ENCODE measurements at regions not wholly inside any gene's neighbourhood (a gene's known extent, or its start where the extent isn't known, plus 50 kb on each side); places are given as distances from the start of the nearest gene placed in this dataset.
"Not testable (repeated sequence)": the region's sequence is repeated elsewhere in the genome, so short reads cannot be mapped to it uniquely, and the experiment has no call there.

DNA sequence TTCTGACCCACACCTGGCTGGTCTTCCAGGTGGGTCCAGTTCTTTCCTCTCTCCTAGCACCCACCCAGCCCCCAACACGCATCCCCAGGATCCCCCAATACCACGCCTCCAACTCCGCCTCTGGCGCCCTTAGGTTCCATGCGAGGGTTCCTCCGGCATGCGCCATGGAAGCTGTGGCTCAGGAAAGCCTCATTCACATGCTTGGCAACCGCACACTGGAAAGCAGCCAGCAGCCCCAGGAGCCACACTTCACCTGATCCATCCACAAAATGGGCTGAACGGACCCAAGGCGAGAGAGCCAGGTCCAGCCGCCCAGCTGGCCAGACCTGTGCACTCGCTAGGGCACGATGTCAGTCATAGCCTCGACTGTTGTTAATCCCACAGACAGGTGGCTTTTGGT, 161.2 kb downstream of the PSMG1 start:
- DNase-seq: no peak

DNA sequence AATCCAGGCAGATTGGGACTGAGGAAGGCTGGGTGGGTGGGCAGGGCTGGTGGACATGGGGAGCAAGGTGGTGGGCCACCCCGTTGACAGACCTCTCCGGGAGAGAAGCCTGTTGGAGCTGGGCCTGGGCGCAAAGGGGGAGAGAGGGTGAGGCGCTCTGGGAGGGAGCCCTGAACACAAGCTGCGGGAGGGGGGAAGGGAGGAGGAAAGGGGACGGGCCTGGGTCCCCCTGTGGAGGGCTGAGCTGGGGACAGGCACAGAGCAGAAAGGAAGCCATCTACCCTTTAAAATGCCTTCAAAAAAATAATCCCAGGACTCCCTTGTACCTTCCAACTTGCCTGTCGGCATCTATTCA, 161.8 kb downstream of the PSMG1 start:
- no peak for DNase-seq

GRCh38 chr21:39020751-39021477, 162.3 kb downstream of the PSMG1 start:
- no peak for DNase-seq

DNA sequence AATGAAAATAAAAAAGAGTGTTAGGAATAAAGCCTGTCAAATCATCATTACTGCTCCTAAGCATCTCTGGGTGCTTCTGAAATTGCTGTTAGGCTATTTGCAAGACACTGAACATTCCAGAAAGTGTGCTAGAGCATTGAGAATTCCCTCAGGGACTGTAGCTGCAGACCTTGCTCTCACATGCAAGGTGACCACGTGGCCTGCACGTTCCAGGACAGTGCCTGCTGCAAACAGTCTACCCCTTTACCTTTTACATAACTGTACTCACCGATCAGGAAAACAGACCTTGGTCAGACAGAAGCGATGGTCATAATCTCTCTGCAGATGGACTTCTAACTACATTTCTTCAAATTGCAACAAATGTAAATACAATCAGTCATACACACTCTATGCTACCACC, 164.5 kb downstream of the PSMG1 start:
- DNase-seq: no peak

DNA sequence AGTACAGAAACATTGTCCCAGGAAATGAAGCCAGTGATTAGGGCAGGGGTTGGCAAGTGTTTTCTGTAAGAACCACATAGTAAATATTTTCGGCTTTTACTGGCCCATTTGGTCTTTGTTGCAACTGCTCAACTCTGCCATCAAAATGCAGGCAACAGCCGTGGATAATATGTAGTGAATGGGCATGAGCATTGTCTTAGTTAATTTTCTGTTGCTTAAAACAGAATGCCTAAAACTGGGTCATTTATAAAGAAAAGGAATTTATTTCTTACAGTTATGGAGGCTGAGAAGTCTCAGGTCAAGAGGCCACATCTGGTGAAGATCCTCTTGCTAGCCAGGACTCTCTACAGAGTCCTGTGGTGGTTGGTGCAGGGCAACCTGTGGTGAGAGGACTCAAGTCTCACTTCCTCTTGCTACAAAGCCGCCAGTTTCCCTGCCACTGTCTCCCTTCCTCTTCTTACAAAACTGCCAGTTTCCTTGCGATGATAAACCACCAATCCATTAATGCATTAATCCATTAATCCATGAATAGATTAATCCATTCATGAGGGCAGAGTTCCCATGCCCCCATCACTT, 166.4 kb downstream of the PSMG1 start:
- no peak for DNase-seq

GRCh38 chr21:39014747-39015146, 168.5 kb downstream of the PSMG1 start:
- DNase-seq: no peak

- no peak for DNase-seq
Measured at GRCh38 chr21:39012326-39013230, 170.7 kb downstream of the PSMG1 start.

DNA sequence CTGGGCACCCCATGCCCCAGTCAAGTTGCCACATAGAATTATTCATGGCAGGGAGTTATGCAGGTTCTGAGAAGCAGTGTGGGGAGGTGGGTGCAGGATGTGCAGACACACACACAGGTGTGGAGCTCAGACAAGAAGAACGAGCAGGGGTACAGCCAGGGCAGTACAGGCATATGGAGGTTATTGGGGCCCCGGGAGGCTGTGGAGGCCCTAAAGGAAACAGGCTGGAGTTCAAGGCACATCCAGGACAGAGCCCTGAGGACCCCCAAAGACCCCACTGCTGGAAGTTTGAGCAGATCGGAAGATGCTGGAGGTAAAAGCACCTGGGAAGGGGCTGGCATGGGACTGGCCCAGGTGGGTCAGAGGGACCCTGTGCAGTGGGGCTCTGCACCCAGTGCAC, 171.3 kb downstream of the PSMG1 start:
- no peak for DNase-seq

- no peak for DNase-seq
Measured at GRCh38 chr21:39010629-39011404, 172.4 kb downstream of the PSMG1 start.

DNA sequence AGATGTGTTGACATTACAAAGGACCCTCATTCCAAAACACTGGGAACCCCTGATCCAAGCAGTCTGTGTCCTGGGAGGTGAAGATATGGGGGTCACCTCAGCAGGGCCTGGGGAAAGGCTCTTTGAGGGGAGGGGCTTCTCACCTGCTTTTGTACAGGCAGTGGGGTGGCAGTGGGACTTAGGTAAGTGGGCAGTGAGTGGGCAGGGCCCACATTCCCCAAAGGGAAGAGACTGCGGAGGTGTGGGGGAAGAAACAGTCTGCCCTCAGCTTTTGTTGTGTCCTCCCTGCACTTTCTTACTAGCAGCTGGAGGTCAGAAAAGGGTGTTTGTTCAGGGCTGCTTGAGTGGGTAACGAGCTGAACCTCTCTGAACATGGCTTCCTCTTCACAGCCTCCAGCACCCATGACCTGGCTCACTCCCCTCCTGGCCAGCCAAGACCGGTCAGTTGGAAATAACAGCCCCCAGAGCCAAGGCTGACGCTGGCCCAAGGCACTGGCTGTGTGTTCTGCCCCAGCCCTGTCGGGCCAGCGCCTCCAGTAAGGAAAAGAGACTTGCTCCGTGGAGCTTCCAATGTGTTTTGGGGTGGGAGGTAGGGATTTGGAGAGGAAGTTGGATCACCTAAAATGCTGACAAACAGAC, 173.5 kb downstream of the PSMG1 start:
- DNase-seq: no peak

DNA sequence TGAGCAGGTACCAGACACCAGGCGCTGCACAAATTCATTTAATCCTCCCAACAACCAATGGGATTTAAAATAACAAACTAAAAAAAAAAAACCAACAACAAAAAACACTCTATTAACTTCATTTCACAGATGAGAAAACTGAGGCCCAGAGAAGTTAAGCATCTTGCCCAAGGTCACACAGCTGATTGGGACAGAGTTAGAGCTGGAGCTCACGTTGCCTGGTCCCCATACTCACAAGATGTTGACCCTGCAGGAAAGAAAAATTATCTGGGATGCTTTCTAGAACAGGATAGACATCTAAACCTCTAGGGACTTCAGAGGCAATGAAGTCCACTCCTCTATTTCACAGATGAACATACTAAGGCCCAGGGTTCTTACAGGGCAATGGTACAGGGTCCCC, 175.3 kb downstream of the PSMG1 start:
- DNase-seq: no peak

GRCh38 chr21:39007532-39007931, 175.7 kb downstream of the PSMG1 start:
- no peak for DNase-seq

- peak; percentile 77 for DNase-seq
Measured at GRCh38 chr21:39006571-39007311, 176.5 kb downstream of the PSMG1 start.

GRCh38 chr21:39005502-39005787, 177.8 kb downstream of the PSMG1 start:
- no peak for DNase-seq

DNA sequence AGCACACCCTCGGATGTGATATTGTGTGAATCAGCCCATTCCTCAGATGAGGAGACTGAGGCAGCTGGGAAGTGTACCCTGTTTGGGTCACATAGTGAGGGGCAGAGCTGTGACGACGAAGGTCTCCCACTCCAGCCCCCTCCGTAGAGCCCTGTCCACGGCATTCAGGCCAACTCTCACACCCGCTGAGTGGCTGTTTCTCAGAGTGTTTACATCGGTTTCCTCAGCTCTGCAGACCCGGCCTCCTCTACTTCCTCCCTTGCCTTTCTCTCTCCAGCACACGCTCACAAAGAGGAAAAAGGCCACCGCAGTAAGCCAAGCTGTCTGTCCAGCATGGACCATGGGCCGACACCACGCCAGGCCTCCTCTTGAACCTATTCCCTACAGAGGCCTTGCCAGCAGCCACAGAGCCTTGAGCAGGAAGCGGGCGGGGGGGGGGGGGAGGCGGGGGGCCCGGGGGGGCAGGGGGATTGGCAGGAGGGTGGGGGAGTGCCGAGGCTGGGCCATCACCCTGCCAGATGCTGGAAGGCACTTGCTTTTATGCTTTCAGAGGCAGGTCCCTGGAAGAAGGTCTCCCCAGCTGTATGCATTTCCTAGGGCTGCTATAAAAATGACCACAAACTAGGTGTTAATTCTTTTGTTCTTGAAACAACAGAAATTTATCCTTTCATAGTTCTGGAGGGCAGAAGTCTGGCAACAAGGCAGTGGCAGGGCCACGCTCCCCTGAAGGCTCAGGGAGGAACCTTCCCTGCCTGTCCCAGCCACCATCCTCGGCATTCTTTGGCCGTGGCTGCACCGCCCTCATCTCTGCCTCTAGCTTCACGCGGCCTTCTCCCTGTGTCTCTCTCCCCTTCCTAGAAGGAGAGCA, 178.4 kb downstream of the PSMG1 start:
- peak; percentile 83 for DNase-seq

DNA sequence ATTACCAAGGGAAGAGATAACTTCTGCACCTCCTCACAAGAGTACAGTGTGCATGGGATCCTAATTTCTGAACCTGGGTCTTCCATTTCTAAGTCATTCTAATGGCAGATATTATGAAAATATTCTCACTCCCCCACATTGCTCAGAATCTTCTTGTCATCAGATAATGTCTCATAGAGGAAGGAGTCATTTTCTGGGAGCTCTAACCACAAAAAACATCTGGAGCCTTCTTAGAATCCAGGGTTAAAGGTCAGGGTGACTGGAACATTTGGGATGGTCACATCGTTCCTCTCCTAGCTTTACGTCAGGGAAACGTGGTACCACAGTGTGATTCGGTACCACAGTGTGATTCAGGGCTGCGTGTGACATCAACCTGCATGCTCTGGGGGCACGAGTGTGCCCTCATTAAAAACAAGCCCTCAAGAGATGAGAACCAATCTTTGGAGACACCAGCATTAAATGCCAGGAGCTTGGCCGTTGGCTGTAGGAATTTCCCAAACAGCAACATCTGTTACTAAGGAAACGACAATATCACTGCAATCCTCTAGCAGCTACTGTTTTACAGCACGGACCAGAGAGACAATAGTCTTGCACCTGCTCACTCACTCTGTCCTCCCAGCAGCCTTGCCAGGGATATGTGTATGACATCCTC, 179.1 kb downstream of the PSMG1 start:
- DNase-seq: no peak

- no peak for DNase-seq
Measured at GRCh38 chr21:39001341-39001740, 181.9 kb downstream of the PSMG1 start.

DNA sequence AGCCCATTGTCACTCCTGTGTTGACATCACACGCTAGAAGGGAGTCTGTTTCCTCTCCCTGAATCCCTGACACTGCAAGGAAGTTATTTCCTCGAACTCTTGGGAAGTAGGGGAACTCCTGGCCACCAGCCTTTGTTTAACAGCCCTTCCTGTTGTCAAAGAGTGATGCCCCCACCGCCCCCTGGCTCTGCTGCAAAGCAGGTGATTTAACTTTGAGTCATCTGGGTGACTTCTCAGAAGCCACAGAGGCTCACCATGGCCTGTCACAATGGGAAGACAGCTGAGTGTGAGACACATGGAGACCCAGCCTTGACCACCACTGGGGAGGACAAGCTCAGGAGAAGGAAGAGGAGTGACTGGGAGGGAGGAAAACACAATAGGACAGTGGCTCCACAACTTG, 182.8 kb downstream of the PSMG1 start:
- no peak for DNase-seq

- DNase-seq: no peak
Measured at GRCh38 chr21:38999161-38999560, 184.1 kb downstream of the PSMG1 start.

DNA sequence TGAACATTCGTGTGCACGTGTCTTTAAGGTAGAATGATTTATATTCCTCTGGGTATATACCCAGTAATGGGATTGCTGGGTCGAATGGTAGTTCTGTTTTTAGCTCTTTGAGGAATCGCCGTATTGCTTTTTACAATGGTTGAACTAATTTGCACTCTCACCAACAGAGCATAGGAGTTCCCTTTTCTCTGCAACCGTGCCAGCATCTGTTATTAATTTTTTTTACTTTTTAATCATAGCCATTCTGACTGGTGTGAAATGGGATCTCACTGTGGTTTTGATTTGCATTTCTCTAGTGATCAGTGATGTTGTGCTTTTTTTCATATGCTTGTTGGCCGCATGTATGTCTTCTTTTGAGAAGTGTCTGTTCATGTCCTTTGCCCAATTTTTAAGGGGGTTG, 185.0 kb downstream of the PSMG1 start:
- not testable (repeated sequence) for DNase-seq

- not testable (repeated sequence) for DNase-seq
Measured at GRCh38 chr21:38997843-38998175, 185.4 kb downstream of the PSMG1 start.
